Inflammatory macrophage (primary cell): ENCODE measurements at regions not wholly inside any gene's neighbourhood (a gene's known extent, or its start where the extent isn't known, plus 50 kb on each side); places are given as distances from the start of the nearest gene placed in this dataset.
A peak's percentile ranks its signal among the peaks of the same experiment; 100 is the strongest.

Source experiments
- DNase-seq, 2 donors: peaks; one replicate each; pipeline ENCODE4 v3.0.0-alpha.2; 2020 to 2022

GRCh38 chr4:73929278-73929677 is 52.5 kb downstream of the PF4 start:
- no peak for DNase-seq

GRCh38 chr4:73923631-73923937 is 54.4 kb downstream of the CXCL1 start:
- no peak for DNase-seq

- peak; percentile 19 to 34 for DNase-seq
These were observed 53.8 kb downstream of the CXCL1 start for GRCh38 chr4:73922766-73923630.

- no peak for DNase-seq
These were observed 53.1 kb downstream of the CXCL1 start for GRCh38 chr4:73922317-73922716.
